ENCODE measurements at regions not wholly inside any gene's neighbourhood (a gene's known extent, or its start where the extent isn't known, plus 50 kb on each side); places are given as distances from the start of the nearest gene placed in this dataset.

DNA sequence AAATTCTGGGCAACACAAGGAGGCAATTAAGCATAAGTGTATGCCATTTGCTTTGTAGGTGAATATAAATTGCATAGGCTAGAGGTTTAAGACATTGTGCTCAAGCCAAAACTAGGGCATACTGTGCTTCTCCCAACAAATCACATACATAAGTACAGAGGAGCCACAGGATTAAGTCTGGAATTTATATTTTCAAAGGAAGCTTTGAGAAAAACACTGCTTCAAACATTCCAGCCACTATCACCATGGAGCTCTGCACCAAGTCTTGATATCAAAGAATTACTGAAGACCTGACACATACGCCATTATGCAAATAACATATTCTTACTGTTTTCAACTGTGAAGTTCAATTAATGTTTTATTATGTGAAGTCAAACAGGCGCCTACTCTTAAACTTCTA, 119.4 kb upstream of the NPHP3 start:
- DNase-seq (ENCODE audit: low spot score) = no peak
- in situ Hi-C loops (cut with HindIII; ENCODE audit: low sequenced_read_pairs) = no loop called here

DNA sequence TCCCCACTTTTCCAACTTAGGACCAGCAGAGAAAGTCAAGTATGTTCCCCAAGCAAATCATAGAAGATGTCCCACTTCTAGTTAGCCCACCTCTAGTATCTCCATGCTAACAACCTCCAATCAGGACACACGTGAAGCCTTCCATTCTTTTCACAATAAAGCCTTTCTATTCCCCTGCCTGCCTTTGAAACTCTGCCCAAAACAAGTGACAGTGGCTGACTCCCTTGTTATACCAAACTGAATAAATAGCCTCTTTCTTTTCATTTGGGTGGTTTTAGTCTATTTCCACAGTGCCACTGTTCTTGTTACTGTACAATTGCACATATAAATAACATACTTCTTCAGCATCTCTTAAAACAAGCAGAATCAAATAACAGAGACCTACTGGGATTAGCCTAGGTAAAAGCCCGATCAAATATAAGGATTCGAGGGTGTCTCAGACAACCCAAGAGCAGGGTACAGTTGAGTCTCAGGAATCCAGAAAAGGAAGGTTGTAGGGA, 118.0 kb upstream of the NPHP3 start:
- no peak for DNase-seq (ENCODE audit: low spot score)
- in situ Hi-C loops (cut with HindIII; ENCODE audit: low sequenced_read_pairs) = no loop called here

DNA sequence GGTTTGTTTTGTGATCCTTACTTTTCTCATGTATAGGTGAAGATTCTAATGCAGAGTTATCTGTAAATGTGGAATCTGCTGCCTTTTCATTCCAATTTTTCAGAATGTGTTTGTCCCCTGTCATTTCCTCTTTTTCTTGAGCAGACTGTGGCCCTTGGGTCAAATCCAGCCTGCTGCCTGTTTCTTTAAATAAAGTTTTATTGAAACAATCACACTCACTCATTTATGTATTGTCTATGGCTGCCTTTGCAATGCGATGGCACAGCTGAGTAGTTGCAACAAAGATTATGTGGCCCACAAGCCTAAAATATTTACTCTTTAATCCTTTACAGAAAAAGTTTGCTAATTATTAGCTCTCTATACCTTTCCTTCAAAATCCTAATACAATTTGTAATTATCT, 116.3 kb upstream of the NPHP3 start:
- in situ Hi-C loops (cut with HindIII; ENCODE audit: low sequenced_read_pairs) = no loop called here
- no peak for DNase-seq (ENCODE audit: low spot score)

DNA sequence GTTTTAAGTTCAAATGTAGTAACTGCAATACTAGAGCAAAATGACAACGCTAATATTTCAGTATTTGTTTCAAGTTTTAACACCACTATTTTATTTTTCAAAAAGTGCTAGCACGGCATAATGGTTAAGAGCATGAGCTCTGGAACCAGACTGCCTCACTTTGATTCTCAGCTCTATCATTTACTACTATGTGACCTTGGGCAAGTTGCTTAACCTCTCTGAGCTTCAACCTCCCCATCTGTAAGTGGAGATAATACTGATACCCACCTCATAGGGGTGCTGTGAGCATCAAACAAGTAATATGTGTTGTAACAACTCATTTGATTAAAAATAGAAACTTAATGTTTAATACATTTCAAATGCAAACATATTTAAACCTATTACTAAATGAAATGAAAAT, 115.4 kb upstream of the NPHP3 start:
- no peak for DNase-seq (ENCODE audit: low spot score)
- in situ Hi-C loops (cut with HindIII; ENCODE audit: low sequenced_read_pairs) = no loop called here

DNA sequence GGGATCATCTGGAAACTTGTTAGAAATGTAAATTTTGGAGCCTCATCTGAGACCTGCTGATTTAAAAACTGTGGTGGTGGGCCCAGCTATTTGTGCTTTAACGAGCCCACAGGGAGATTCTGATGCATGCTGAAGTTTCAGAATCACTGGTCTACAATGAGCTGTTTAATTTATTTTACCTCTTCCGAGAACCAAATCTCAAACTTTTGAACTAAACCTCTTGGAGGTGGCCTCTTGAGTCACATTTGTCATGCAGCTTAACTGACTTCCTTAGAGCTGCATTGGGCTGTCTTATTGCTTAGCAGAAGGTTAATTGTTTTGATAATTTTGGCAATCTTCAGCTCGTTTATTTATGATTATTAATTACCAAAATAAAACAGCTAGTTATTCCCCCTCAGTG, 112.1 kb upstream of the NPHP3 start:
- in situ Hi-C loops (cut with HindIII; ENCODE audit: low sequenced_read_pairs) = no loop called here
- DNase-seq (ENCODE audit: low spot score) = no peak

DNA sequence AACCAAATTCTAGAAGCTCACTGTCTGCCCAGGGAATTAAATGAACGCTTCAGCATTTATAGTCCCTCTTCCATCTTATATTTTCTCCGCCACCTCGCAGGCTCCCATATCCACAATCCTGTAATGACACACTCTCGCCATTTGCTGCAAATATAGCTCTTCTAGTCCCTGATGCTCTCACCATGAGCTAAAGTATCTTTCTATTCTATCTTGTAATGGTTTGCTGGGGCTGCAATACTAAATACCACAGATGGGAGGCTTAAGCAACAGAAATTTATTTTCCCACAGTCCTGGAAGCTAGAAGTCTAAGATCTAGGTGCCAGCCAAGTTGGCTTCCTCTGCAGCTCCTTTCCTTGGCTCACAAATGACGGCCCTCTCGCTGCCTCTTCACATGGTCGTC, 106.9 kb upstream of the NPHP3 start:
- in situ Hi-C loops (cut with HindIII; ENCODE audit: low sequenced_read_pairs) = no loop called here

DNA sequence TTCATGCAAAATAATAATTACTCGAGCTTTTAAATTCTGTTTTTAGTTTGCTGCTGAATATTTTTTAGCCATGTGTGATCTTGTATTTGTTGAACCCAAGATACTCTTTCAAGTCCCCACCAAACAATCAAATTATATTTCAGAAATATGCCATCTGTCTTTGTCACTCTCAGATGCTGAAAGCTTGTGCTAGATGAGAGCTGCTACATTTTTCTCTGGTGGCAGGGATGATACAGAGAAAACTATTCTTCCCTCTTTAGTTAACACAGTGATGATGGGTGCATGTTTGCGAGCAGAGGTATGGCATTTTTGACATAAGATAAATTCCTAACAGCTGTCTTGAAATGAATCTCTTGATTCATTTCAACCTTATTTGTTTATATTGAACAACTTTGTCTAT, 100.6 kb upstream of the NPHP3 start:
- DNase-seq (ENCODE audit: low spot score) = no peak
- in situ Hi-C loops (cut with HindIII; ENCODE audit: low sequenced_read_pairs) = no loop called here

More for the DNA sequence above, 106.9 kb upstream of the NPHP3 start:
- DNase-seq (ENCODE audit: low spot score) = no peak

DNA sequence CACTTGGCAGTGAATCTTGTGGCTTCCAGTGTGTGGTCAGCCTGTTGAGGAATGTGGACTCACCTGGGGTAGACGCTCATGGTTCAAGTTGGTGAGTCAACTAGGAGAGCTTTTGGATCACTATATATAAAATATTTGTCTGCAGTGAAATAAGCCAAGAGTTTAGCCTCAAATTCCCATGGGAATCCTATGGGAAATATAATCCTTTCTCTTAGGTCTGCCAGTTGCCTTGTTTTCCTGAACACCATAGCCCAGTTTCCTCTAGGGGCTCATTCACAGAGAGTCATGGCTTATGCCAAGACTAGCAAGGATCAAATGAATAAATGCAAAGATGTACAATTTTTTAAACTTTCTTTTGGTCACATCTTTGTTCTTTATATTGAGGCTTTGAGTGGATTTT, 100.1 kb upstream of the NPHP3 start:
- in situ Hi-C loops (cut with HindIII; ENCODE audit: low sequenced_read_pairs) = no loop called here
- DNase-seq (ENCODE audit: low spot score) = no peak

DNA sequence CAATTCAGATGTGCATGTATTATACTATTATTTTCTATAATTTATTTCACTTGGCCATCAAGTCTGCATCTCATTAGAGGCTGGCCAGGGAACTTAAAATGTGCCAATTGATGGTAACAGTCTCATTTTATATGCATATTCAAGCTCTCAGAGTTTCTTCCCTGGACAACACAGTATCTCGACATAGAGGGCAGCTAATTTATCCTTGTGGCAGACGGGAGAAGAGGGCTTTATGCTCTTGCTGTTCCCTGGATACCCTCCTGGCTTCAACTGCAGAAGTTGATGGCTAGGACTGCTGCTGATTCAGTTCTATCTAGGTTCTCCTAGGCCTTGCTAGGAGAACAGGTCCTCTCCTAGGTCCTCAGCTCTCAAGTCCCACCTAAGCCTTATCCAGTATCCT, 99.1 kb upstream of the NPHP3 start:
- in situ Hi-C loops (cut with HindIII; ENCODE audit: low sequenced_read_pairs) = no loop called here
- DNase-seq (ENCODE audit: low spot score) = no peak

DNA sequence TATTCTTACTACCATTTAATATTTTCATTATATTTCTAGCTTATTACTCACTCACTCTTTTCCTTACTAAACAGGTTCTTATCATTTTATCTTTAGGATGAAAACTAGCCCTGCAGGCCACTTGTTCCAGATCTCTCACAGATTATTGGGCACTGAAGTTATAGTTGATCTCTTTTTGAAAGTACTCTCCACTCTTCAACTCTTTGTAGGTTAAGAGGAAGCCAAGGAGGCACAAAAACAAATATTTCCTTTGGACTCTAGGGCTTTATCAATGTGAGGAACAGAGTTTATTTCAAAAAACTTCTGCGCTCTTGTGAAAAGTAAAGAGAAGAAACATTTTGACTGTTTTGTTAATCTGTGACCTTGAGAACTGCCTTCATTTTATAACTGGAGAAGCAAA, 96.0 kb upstream of the NPHP3 start:
- in situ Hi-C loops (cut with HindIII; ENCODE audit: low sequenced_read_pairs) = no loop called here
- DNase-seq (ENCODE audit: low spot score) = no peak

DNA sequence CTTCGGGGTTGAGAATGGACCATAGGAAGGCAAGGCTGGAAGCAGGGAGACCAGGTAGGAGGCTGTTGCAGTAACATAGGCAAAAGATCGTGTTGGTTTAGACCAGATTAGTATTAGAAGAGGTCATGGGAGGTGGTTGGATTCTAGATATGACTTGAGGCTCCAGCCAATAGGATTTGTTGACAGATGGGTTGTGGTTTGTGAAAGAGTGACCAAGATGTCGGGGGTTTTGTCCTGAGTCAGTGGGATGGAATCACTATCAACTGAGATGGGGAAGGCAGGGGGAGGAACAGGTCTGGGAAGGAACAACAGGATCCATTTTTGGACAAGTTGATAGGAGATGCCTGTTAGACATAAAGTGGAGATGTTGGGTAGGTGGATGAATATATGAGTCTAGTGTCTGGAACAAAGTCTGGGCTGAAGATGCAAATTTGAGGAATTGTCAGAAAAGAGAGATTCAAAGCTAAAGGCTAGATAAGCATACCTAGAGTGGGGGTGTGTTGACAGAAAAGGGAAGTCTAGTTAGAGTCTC, 95.5 kb upstream of the NPHP3 start:
- in situ Hi-C loops (cut with HindIII; ENCODE audit: low sequenced_read_pairs) = no loop called here
- no peak for DNase-seq (ENCODE audit: low spot score)

DNA sequence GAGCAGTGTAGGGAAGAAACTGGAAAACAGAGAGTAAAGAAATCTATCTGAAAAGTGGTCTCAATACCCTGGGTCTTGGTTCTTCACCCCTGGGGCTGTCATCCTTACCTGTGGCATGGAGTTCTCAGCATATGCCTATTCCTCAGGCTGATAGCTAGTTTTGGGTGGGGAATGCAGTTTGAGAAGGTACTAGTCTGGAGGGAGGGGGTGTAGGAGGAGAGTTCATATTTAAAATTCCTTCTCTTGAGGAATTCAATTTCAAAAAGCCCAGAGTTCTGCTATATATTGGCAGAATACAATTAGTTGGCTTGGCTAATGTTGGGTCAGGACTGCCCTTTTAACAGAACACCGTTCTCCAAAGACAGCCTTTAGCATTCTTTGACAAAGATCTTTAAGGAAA, 82.9 kb upstream of the NPHP3 start:
- in situ Hi-C loops (cut with HindIII; ENCODE audit: low sequenced_read_pairs) = no loop called here
- no peak for DNase-seq (ENCODE audit: low spot score)

DNA sequence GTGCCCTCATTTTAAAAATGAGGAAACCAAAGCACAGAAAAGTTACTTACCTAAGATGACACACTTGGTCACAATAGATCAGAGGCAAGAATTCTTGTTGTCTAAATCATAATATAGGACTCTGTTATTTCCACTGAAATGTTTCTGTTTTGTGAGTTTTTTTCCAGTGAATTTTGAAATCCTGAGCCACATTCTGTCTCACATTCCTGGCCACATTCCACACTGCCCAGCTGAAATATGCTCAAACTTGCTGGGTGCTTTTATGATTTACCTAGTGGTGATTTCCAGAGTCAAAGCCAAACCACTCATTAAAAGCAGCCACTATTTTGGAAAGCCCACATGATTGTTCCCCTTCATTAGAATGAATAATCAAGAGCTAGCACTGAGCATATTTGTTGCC, 82.3 kb upstream of the NPHP3 start:
- DNase-seq (ENCODE audit: low spot score) = no peak
- in situ Hi-C loops (cut with HindIII; ENCODE audit: low sequenced_read_pairs) = no loop called here

DNA sequence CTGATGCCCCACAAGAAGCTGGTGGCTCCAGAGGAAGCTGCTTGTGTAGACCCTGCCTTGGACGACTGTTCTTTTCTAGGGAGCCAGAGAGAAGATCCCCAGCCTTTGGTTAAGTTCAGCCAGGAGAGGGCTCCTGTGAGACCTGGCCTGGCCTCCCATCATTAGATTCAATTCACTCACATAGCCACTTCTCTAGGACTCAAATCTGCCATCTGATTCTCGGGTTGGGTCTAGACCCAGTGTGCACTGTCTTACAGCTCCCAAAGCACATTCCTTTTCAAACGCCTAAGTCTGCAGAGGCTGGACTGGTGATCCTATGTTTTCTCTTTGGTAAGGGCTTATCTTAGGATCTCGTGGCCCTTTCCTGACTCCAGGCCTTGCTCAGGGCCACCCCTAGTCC, 81.7 kb upstream of the NPHP3 start:
- DNase-seq (ENCODE audit: low spot score) = no peak
- in situ Hi-C loops (cut with HindIII; ENCODE audit: low sequenced_read_pairs) = no loop called here

DNA sequence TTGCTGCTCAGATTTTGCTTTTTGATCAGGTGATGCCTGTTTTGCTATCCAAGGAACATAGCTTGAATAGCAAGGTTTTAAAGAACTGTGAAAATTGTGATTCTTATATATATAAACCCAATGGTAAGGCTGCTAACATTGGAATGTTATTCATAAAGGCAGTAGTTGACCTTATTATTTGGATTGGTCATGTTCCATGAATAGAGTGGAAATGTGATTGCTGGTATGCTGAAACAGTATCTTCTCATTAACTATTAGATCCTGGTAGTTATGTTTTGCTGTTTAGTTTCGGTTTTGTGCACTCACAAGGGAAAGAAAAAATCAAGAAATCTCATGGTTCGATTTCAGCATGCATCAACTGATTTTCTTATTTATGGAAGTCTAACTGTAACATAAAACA, 78.7 kb upstream of the NPHP3 start:
- in situ Hi-C loops (cut with HindIII; ENCODE audit: low sequenced_read_pairs) = no loop called here

DNA sequence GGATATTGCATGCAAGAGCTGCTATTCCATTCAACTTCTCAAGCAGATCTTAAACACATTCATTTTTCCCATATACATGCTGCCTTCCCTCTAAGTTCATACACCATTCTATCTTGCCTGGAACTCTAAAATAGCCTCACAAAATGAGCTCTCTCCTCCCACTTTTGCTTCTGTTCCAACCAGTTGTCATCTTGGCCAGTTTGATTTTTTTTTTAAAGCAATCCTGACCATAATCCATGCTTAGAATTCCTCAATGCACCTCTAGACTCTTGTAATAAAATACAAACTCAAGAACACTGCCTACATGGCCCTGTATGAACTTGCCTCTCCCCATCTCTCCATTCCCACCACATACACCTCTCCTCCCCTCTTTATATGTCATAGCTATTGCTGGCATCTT, 68.6 kb upstream of the NPHP3 start:
- in situ Hi-C loops (cut with HindIII; ENCODE audit: low sequenced_read_pairs) = no loop called here
- no peak for DNase-seq (ENCODE audit: low spot score)

More for the DNA sequence above, 78.7 kb upstream of the NPHP3 start:
- no peak for DNase-seq (ENCODE audit: low spot score)

DNA sequence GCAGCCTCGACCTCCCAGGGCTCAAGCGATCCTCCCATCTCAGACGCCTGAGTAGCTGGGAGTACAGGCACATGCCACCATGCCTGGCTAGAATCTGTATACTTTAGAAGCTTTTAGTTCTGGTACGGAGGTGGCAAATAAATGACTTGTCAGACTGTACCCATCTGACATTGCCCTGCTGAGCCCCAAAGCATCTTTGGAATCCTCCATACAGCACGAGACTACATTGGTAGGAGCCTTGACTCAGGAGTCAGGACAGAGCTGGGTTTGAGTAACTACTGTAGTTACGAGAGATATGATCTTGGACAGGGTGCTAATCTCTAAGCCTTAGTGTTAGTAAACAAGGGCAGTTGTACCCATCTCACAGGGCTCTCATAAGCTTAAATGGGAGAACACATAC, 67.8 kb upstream of the NPHP3 start:
- in situ Hi-C loops (cut with HindIII; ENCODE audit: low sequenced_read_pairs) = no loop called here
- no peak for DNase-seq (ENCODE audit: low spot score)

DNA sequence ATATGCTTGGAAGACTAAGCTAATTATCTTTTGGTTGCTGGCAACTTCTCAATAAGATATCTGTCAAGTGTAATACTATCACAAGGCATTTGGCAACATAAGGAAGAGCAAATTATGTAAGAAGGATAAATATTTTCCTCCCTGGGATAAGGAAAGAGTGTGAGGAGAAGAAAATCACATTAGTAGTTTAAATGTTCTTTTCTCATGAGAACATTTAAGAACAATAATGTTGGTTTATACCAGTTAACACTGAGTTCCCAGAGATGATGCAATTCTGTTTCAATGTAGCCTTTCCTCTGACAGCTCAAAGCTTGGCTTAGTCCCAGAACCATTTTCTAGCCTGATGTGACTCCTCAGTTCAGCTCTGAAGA, 66.1 kb upstream of the NPHP3 start:
- in situ Hi-C loops (cut with HindIII; ENCODE audit: low sequenced_read_pairs) = no loop called here
- DNase-seq (ENCODE audit: low spot score) = peak; percentile 7

DNA sequence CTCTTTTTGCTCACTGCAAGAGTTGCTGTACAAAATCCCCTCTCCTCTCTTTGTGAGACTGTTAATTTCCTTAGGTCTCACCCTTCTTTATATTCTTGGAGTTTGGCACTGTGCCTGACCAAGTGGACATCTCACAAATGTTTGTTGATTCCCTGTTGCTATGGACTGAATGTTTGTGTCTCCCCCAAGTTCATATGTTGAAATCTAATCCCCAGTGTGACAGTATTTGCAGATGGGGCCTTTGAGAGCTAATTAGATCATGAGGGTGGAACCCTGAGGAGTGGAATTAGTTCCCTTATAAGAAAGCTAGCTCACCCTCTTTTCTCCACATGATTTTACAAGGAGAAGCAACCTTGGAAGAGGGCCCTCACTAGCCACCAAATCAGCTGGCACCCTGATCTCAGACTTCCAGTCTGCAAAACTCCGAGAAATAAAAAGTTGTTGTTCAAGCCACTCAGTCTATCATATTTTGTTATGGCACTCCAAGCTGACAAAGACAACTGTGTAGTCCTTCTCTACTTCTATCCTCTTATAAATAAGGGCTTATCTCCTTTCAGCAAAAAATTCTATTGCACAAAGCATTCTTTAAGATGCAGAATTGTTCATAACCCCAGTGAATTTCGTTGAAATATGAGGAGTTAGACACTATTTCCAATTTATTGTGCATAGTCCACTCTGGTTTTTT, 65.5 kb upstream of the NPHP3 start:
- DNase-seq (ENCODE audit: low spot score) = no peak
- in situ Hi-C loops (cut with HindIII; ENCODE audit: low sequenced_read_pairs) = no loop called here

DNA sequence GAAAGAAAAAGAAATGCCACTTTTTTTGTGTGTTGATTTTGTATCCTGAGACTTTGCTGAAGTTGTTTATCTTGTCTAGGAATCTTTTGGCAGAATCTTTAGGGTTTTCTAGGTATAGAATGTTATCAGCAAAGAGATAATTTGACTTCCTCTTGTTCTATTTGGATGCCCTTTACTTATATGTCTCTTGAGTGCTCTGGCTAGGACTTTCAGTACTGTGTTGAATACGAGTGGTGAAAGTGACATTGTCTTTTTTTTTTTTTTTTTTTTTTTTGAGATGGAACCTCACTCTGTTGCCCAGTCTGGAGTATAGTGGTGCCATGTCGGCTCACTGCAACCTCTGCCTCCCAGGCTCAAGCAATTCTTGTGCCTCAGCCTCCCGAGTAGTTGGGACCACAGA, 64.7 kb upstream of the NPHP3 start:
- DNase-seq (ENCODE audit: low spot score) = no peak
- in situ Hi-C loops (cut with HindIII; ENCODE audit: low sequenced_read_pairs) = no loop called here

DNA sequence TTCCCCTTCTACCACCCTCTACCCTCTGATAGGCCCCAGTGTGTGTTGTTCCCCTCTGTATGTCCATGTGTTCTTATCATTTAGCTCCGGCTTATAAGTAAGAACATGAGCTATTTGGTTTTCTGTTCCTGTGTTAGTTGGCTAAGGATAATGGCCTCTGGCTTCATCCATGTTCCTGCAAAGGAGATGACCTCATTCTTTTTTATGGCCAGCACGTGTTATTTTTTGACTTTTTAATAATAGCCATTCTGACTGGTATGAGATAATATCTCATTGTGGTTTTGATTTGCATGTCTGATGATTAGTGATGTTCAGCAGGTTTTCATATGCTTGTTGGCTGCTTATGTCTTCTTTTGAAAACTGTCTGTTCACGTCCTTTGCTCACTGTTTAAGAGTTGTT, 63.1 kb upstream of the NPHP3 start:
- DNase-seq (ENCODE audit: low spot score) = no peak
- in situ Hi-C loops (cut with HindIII; ENCODE audit: low sequenced_read_pairs) = no loop called here

Measured in G401 (cell line).